ENCODE measurements at regions not wholly inside any gene's neighbourhood (a gene's known extent, or its start where the extent isn't known, plus 50 kb on each side); places are given as distances from the start of the nearest gene placed in this dataset.

DNA sequence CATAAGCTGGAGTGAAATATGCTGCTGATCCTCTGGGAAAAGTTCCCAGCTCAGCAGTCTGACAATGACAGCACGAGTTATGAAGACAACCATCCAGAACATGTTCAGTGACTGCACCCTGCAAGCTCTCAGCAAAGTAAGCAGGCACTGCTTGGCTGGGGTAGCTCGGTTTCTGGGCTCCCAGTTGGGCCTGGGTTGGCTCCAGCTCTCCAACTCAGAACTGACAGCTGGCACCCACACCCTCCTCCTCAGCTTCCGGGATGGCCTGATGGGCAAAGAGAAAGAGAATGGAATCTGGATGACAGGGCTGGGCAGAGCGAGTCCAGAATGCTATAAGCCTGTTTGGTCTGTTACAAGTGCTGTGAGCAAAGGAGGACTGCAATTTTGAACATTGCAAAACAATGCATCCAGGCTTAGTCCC is 185.0 kb downstream of the CSNK1G3 start (continued):
- TF ChIP-seq NFE2L1 (tag; IDR thresholded peaks at IDR 0.05; ENCODE audit: borderline replicate concordance, low read depth) (no peak), NFYB (IDR thresholded peaks at IDR 0.05; ENCODE audit: extremely low read depth, insufficient read length) (no peak), ZNF146 (CRISPR knock-in tag; IDR thresholded peaks at IDR 0.05; ENCODE audit: unreplicated experiment) (no peak), SIX5 (IDR thresholded peaks at IDR 0.05; ENCODE audit: borderline replicate concordance in 1 of 2, insufficient read depth in 1 of 2, low read depth in 1 of 2, low read length in 2 of 2) (no peak), ZKSCAN8 (CRISPR knock-in tag; IDR thresholded peaks at IDR 0.05) (no peak), GABPB2 (CRISPR knock-in tag; conservative IDR thresholded peaks at IDR 0.05) (no peak), MAFG (tag; conservative IDR thresholded peaks at IDR 0.05) (no peak), JUN (IDR thresholded peaks at IDR 0.05; ENCODE audit: borderline replicate concordance, low read depth, low read length) (no peak), JUN (CRISPR knock-in tag; IDR thresholded peaks at IDR 0.05; ENCODE audit: borderline replicate concordance) (no peak)

- CTCF ChIA-PET (ENCODE audit: low intra/inter-chr PET ratio): no interaction called here
- POLR2A ChIA-PET: no interaction called here
- no peak for TF ChIP-seq ZBTB2 (IDR thresholded peaks at IDR 0.05)
- TF ChIP-seq ZFP1 (CRISPR knock-in tag; IDR thresholded peaks at IDR 0.05): no peak
- TF ChIP-seq CTBP1 (IDR thresholded peaks at IDR 0.05; ENCODE audit: borderline replicate concordance): no peak
- TF ChIP-seq PTRF (tag; IDR thresholded peaks at IDR 0.05): no peak
- no peak for TF ChIP-seq ZNF143 (CRISPR knock-in tag; IDR thresholded peaks at IDR 0.05)
- no peak for TF ChIP-seq NR2C1 (IDR thresholded peaks at IDR 0.05)
- no peak for TF ChIP-seq NR2C1 (tag; IDR thresholded peaks at IDR 0.05)
- no peak for TF ChIP-seq TFAM (CRISPR knock-in tag; conservative IDR thresholded peaks at IDR 0.05)
- TF ChIP-seq ILF3 (IDR thresholded peaks at IDR 0.05; ENCODE audit: borderline replicate concordance): no peak
- no peak for TF ChIP-seq ZNF445 (CRISPR knock-in tag; IDR thresholded peaks at IDR 0.05; ENCODE audit: low read depth)
- no peak for TF ChIP-seq MLLT1 (IDR thresholded peaks at IDR 0.05)
- TF ChIP-seq RBM25 (IDR thresholded peaks at IDR 0.05; ENCODE audit: low read depth, low read length, severe bottlenecking): no peak
- no peak for TF ChIP-seq ZNF766 (CRISPR knock-in tag; conservative IDR thresholded peaks at IDR 0.05)
- no peak for TF ChIP-seq HNRNPH1 (optimal IDR thresholded peaks at IDR 0.05; ENCODE audit: low read depth, low read length)
- TF ChIP-seq SUPT5H (IDR thresholded peaks at IDR 0.05): no peak
Measured at GRCh38 chr5:123690821-123691220, 178.8 kb downstream of the CSNK1G3 start.

More at GRCh38 chr5:123690821-123691220, 178.8 kb downstream of the CSNK1G3 start:
- H3K9ac ChIP-seq (ENCODE audit: insufficient read depth in 1 of 2, low read depth in 2 of 2, low read length in 2 of 2): no peak overlapping the region
- no peaks in the 10 kb centered on the region for H4K20me1 ChIP-seq (replicated peaks; ENCODE audit: control insufficient read depth, insufficient read depth, low read length)
- no peak overlapping the region for H3K4me2 ChIP-seq (ENCODE audit: insufficient read depth, low read length)
- ATAC-seq (no peak), FAIRE-seq (no peak), DNase-seq (ENCODE audit: extremely low read depth in 1 of 4, low spot score in 3 of 4) (no peak)
- no peaks in the 10 kb centered on the region for H3K36me3 ChIP-seq (ENCODE audit: control insufficient read depth, insufficient read depth, low read length)
- BruUV-seq (replicated peaks): no TSS peak
- H3K9me1 ChIP-seq (ENCODE audit: control insufficient read depth, insufficient read depth, low read length): no peaks in the 10 kb centered on the region
- no peaks in the 10 kb centered on the region for H3K27me3 ChIP-seq (ENCODE audit: control insufficient read depth in 2 of 2, insufficient read depth in 2 of 2, low read length in 2 of 2)
- no peaks in the 10 kb centered on the region for H3K9me3 ChIP-seq (replicated peaks; ENCODE audit: control insufficient read depth, insufficient read depth, low read depth, low read length)
- in situ Hi-C loops (cut with MboI) (no loop called here), intact Hi-C loops (cut with micrococcal nuclease) (no loop called here)
- H3K4me1 ChIP-seq (replicated peaks in 1 of 2; ENCODE audit: control insufficient read depth in 2 of 2, insufficient read depth in 2 of 2, low read length in 2 of 2): no peaks in the 10 kb centered on the region
- no peak overlapping the region for H3K27ac ChIP-seq (ENCODE audit: extremely low read depth, low read depth, low read length)
- H3K4me3 ChIP-seq: no peak overlapping the region
- no peak overlapping the region for H2AFZ ChIP-seq (ENCODE audit: low read depth, low read length)
- H3K79me2 ChIP-seq (ENCODE audit: control insufficient read depth, insufficient read depth, low read length): no peaks in the 10 kb centered on the region

Data from K562 (cell line).